HCT116 (cell line): ENCODE measurements at regions not wholly inside any gene's neighbourhood (a gene's known extent, or its start where the extent isn't known, plus 50 kb on each side); places are given as distances from the start of the nearest gene placed in this dataset.

ENCODE experiments used
- ATAC-seq: fragments of 200-7000 bp; cut with Tn5 transposase; 2 replicates; pipeline ENCODE4 v1.9.1; 2020; ENCODE audit warnings: mild to moderate bottlenecking, moderate library complexity
- BruUV-seq: library from RNA; stranded (reverse); fragments of 400-500 nt; replicated peaks from 2 replicates; lab custom pipeline; 2021; lab: Mats Ljungman, UMichigan
- CTCF ChIA-PET: fragments of 300-600 bp; sonication (Branson Sonifier 250); formaldehyde crosslinking; loops from one replicate; lab custom pipeline; 2021; ENCODE audit warnings: antibody characterized with exemption; lab: Charles Lee
- POLR2A ChIA-PET: fragments of 300-600, 350-600 bp; sonication (Branson Sonifier 250); formaldehyde crosslinking; loops from one replicate; lab custom pipeline; 2021; ENCODE audit warnings: antibody characterized with exemption; lab: Charles Lee
- RAD21 ChIA-PET, 2 experiments: fragments of 300-600 bp; sonication (Branson Sonifier 250); formaldehyde crosslinking; loops; one replicate each; lab custom pipeline; 2023; ENCODE audit warnings: low total read pairs in 2 of 2; ENCODE audit not compliant: uncharacterized antibody in 2 of 2, unreplicated experiment in 2 of 2, low non-redundant PET in 1 of 2; lab: Charles Lee
- DNase-seq: peaks from one replicate; pipeline ENCODE4 v3.0.0-alpha.2; 2010; ENCODE audit warnings: low read depth, low spot score
- H2AFZ ChIP-seq: fragments of 200-600 bp; shearing (Covaris generic), sonication (generic); 2 replicates; pipeline ENCODE4 v1.6.1; 2017; ENCODE audit warnings: low read depth, mixed run types, mixed read lengths, antibody characterized with exemption, low read length; ENCODE audit not compliant: poor library complexity, severe bottlenecking
- H3K27ac ChIP-seq: 2 replicates; pipeline ENCODE4 v1.5.1; 2012; ENCODE audit warnings: low read depth, low read length
- H3K27me3 ChIP-seq: fragments of 200-600 bp; sonication (generic); 2 replicates; pipeline ENCODE4 v1.6.1; 2016; ENCODE audit warnings: mixed run types, low read length, mixed read lengths; ENCODE audit not compliant: insufficient read depth
- H3K36me3 ChIP-seq, 2 experiments: fragments of 200-500 bp in 1 of 2; fragments of 200-600 bp in 1 of 2; sonication (Bioruptor generic) in 1 of 2; sonication (generic) in 1 of 2; 2 replicates each; pipeline versions ENCODE4 v1.5.1 to v1.6.1; 2014 to 2016; ENCODE audit warnings: low read length in 2 of 2, inconsistent platforms in 1 of 2, mixed read lengths in 1 of 2, mixed run types in 1 of 2; ENCODE audit not compliant: insufficient read depth in 2 of 2, control insufficient read depth in 1 of 2
- H3K4me1 ChIP-seq, 2 experiments: fragments of 200-600 bp in 1 of 2; sonication (generic) in 1 of 2; 2 replicates each; pipeline versions ENCODE4 v1.5.1 to v1.6.1; 2012 to 2017; ENCODE audit warnings: low read length in 2 of 2, inconsistent platforms in 1 of 2, mild to moderate bottlenecking in 1 of 2, mixed read lengths in 1 of 2, mixed run types in 1 of 2, moderate library complexity in 1 of 2; ENCODE audit not compliant: insufficient read depth in 2 of 2, control insufficient read depth in 1 of 2
- H3K4me2 ChIP-seq: fragments of 200-600 bp; sonication (generic); 2 replicates; pipeline ENCODE4 v1.6.1; 2017; ENCODE audit warnings: mixed run types, low read length, mixed read lengths
- H3K4me3 ChIP-seq, 2 experiments: fragments of 200-600 bp in 1 of 2; sonication (generic) in 1 of 2; replicated peaks in 1 of 2; 2 replicates each; pipeline ENCODE4 v1.5.1; 2011 to 2016; ENCODE audit warnings: low read length in 2 of 2, control low read depth in 1 of 2, low read depth in 1 of 2, mild to moderate bottlenecking in 1 of 2, mixed read lengths in 1 of 2, mixed run types in 1 of 2
- H3K79me2 ChIP-seq: fragments of 200-600 bp; sonication (generic); 2 replicates; pipeline ENCODE4 v1.6.1; 2017; ENCODE audit warnings: mild to moderate bottlenecking, mixed run types, low read length, moderate library complexity, mixed read lengths; ENCODE audit not compliant: insufficient read depth
- H3K9ac ChIP-seq: fragments of 200-600 bp; sonication (generic); 2 replicates; pipeline ENCODE4 v1.6.1; 2016; ENCODE audit warnings: low read length, mixed read lengths
- H3K9me2 ChIP-seq: fragments of 200-600 bp; sonication (generic), shearing (Covaris generic); 2 replicates; pipeline ENCODE4 v1.6.1; 2017; ENCODE audit warnings: mixed run types, mild to moderate bottlenecking, moderate library complexity; ENCODE audit not compliant: insufficient read depth
- H3K9me3 ChIP-seq, 2 experiments: fragments of 200-500 bp in 1 of 2; fragments of 200-600 bp in 1 of 2; sonication (Bioruptor generic) in 1 of 2; sonication (generic) in 1 of 2; 2 replicates each; pipeline ENCODE4 v1.6.1; 2014 to 2017; ENCODE audit warnings: low read length in 2 of 2, mixed read lengths in 2 of 2, inconsistent platforms in 1 of 2, low read depth in 1 of 2, mild to moderate bottlenecking in 1 of 2, mixed run types in 1 of 2, moderate library complexity in 1 of 2; ENCODE audit not compliant: control insufficient read depth in 1 of 2, insufficient read depth in 1 of 2
- H4K20me1 ChIP-seq: fragments of 200-600 bp; sonication (generic), shearing (Covaris generic); 2 replicates; pipeline ENCODE4 v1.6.1; 2017; ENCODE audit warnings: mixed run types, mild to moderate bottlenecking, moderate library complexity; ENCODE audit not compliant: insufficient read depth
- CEBPB ChIP-seq: IDR thresholded peaks from 2 replicates; pipeline ENCODE4 v1.6.1; 2012; ENCODE audit warnings: low read depth
- CTCF ChIP-seq, 3 experiments: fragments of 200-600 bp in 1 of 3; sonication (generic) in 1 of 3; IDR thresholded peaks in 2 of 3; conservative IDR thresholded peaks in 1 of 3; 2 replicates each; pipeline ENCODE4 v1.5.1; 2012 to 2017; ENCODE audit warnings: low read depth in 2 of 3, low read length in 2 of 3, antibody characterized with exemption in 1 of 3, borderline replicate concordance in 1 of 3, control low read depth in 1 of 3, mild to moderate bottlenecking in 1 of 3, mixed read lengths in 1 of 3, mixed run types in 1 of 3, moderate library complexity in 1 of 3; ENCODE audit not compliant: insufficient read depth in 1 of 3
- EGR1 ChIP-seq: IDR thresholded peaks from 2 replicates; pipeline ENCODE4 v1.6.1; 2012; ENCODE audit warnings: low read depth
- ELF1 ChIP-seq: IDR thresholded peaks from 2 replicates; pipeline ENCODE4 v1.6.1; 2012; ENCODE audit warnings: low read depth, borderline replicate concordance
- EZH2phosphoT487 ChIP-seq: fragments of 200-600 bp; IDR thresholded peaks from 2 replicates; pipeline ENCODE4 v1.6.1; 2018; ENCODE audit warnings: antibody characterized with exemption, borderline replicate concordance
- POLR2A ChIP-seq: IDR thresholded peaks from 2 replicates; pipeline ENCODE4 v1.7.0; 2011; ENCODE audit warnings: borderline replicate concordance; ENCODE audit not compliant: insufficient read depth, insufficient read length; ENCODE audit errors: extremely low read depth
- POLR2AphosphoS5 ChIP-seq: IDR thresholded peaks from 2 replicates; pipeline ENCODE4 v1.6.1; 2011; ENCODE audit warnings: mild to moderate bottlenecking, low read depth, low read length, moderate library complexity
- RAD21 ChIP-seq: IDR thresholded peaks from 2 replicates; pipeline ENCODE4 v1.6.1; 2012; ENCODE audit warnings: low read depth, mild to moderate bottlenecking
- REST ChIP-seq: IDR thresholded peaks from 2 replicates; pipeline ENCODE4 v1.6.1; 2012; ENCODE audit warnings: low read depth
- SP1 ChIP-seq: IDR thresholded peaks from 2 replicates; pipeline ENCODE4 v1.6.1; 2012; ENCODE audit warnings: low read depth
- SRF ChIP-seq: IDR thresholded peaks from 2 replicates; pipeline ENCODE4 v1.6.1; 2012; ENCODE audit warnings: low read depth
- TCF7L2 ChIP-seq: IDR thresholded peaks from 2 replicates; pipeline ENCODE4 v1.7.0; 2011; ENCODE audit warnings: borderline replicate concordance, inconsistent platforms; ENCODE audit not compliant: insufficient read depth, insufficient read length; ENCODE audit errors: extremely low read depth
- ZFX ChIP-seq: fragments of 450-650 bp; IDR thresholded peaks from 2 replicates; pipeline ENCODE4 v1.6.1; 2017
- ZNF274 ChIP-seq: fragments of 200-500 bp; sonication (Bioruptor generic); IDR thresholded peaks from 2 replicates; pipeline ENCODE4 v1.6.1; 2014; ENCODE audit warnings: mild to moderate bottlenecking, low read depth, low read length, inconsistent platforms
- intact Hi-C: fragments of 100-400 bp; cut with micrococcal nuclease; formaldehyde crosslinking; loops from 2 replicates; pipeline ENCODE4 v1.10.0; 2022
- TF ChIP-seq, protein P1 (sequence below): IDR thresholded peaks from 2 replicates; pipeline ENCODE4 v1.6.1; 2012
- TF ChIP-seq, protein P2 (sequence below): IDR thresholded peaks from 2 replicates; pipeline ENCODE4 v1.6.1; 2012
- TF ChIP-seq, protein P3 (sequence below): IDR thresholded peaks from 2 replicates; pipeline ENCODE4 v1.6.1; 2011; ENCODE audit warnings: mild to moderate bottlenecking, low read length, moderate library complexity; ENCODE audit not compliant: insufficient replicate concordance; ENCODE audit errors: extremely low read depth

GRCh38 chr14:65815127-65815526 is 402.6 kb downstream of the FUT8 start:
- H3K4me2 ChIP-seq, result no peak overlapping the region
- intact Hi-C loops, result no loop called here
- no peaks in the 10 kb centered on the region for H4K20me1 ChIP-seq
- POLR2A ChIA-PET, result no interaction called here
- no peak overlapping the region for H2AFZ ChIP-seq
- H3K27ac ChIP-seq, result no peak overlapping the region
- ATAC-seq, result no peak
- 0 out of 2 replicates have a peak, but pooled peaks cover 8% of the 10 kb centered on the region for H3K27me3 ChIP-seq
- RAD21 ChIA-PET, result no interaction called here
- no peak for DNase-seq
- H3K4me3 ChIP-seq, result no peak overlapping the region
- TF ChIP-seq EGR1, result no peak
- no peak for TF ChIP-seq ELF1
- no peak for TF ChIP-seq SP1
- no peak; the same call in 1 of the 2 replicates for TF ChIP-seq RAD21
- no peak for TF ChIP-seq SRF
- no peak for TF ChIP-seq CEBPB
- no peak for TF ChIP-seq EZH2phosphoT487
- no peak for TF ChIP-seq CTCF (IDR thresholded peaks at IDR 0.05 in 2 of 3, conservative IDR thresholded peaks at IDR 0.05 in 1 of 3; ENCODE audit: borderline replicate concordance in 1 of 3, insufficient read depth in 1 of 3, low read depth in 2 of 3, low read length in 2 of 3)
- no peak for TF ChIP-seq ZNF274
- TF ChIP-seq REST, result no peak
- TF ChIP-seq POLR2AphosphoS5, result no peak
- TF ChIP-seq, protein P1, sequence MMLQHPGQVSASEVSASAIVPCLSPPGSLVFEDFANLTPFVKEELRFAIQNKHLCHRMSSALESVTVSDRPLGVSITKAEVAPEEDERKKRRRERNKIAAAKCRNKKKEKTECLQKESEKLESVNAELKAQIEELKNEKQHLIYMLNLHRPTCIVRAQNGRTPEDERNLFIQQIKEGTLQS, result no peak
- no peak for TF ChIP-seq POLR2A
- TF ChIP-seq TCF7L2, result no peak
- TF ChIP-seq, protein P2, sequence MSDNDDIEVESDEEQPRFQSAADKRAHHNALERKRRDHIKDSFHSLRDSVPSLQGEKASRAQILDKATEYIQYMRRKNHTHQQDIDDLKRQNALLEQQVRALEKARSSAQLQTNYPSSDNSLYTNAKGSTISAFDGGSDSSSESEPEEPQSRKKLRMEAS, result no peak
- TF ChIP-seq, protein P3, sequence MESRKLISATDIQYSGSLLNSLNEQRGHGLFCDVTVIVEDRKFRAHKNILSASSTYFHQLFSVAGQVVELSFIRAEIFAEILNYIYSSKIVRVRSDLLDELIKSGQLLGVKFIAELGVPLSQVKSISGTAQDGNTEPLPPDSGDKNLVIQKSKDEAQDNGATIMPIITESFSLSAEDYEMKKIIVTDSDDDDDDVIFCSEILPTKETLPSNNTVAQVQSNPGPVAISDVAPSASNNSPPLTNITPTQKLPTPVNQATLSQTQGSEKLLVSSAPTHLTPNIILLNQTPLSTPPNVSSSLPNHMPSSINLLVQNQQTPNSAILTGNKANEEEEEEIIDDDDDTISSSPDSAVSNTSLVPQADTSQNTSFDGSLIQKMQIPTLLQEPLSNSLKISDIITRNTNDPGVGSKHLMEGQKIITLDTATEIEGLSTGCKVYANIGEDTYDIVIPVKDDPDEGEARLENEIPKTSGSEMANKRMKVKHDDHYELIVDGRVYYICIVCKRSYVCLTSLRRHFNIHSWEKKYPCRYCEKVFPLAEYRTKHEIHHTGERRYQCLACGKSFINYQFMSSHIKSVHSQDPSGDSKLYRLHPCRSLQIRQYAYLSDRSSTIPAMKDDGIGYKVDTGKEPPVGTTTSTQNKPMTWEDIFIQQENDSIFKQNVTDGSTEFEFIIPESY, result no peak
- TF ChIP-seq ZFX, result no peak
- TF ChIP-seq, all 23 proteins: peak for 0
- Histone ChIP-seq H3K9ac (no peak overlapping the region), H3K79me2 (no peaks in the 10 kb centered on the region), H3K36me3 (no peaks in the 10 kb centered on the region), H3K9me2 (no peaks in the 10 kb centered on the region), H3K4me1 (no peaks in the 10 kb centered on the region), H3K9me3 (no peaks in the 10 kb centered on the region)
- CTCF ChIA-PET, result interaction anchor here (1.7 kb wide), 1 partner anchor 9 kb away, joined by 8 read pairs; no protein-coding TSS in a partner anchor
- BruUV-seq, result no TSS peak
